GM18909 (cell line): ENCODE measurements at regions not wholly inside any gene's neighbourhood (a gene's known extent, or its start where the extent isn't known, plus 50 kb on each side); places are given as distances from the start of the nearest gene placed in this dataset.

Source experiments
- ATAC-seq: cut with Tn5 transposase; IDR thresholded peaks from one replicate; pipeline ENCODE4 v1.9.1; 2021; ENCODE audit warnings: mild to moderate bottlenecking; ENCODE audit not compliant: unreplicated experiment, poor library complexity

- ATAC-seq: no peak
These were observed 182.5 kb downstream of the TMX3 start for GRCh38 chr18:68532328-68532885.

GRCh38 chr18:68525091-68525490, 189.8 kb downstream of the TMX3 start:
- ATAC-seq: no peak

GRCh38 chr18:68520406-68521075, 194.4 kb downstream of the TMX3 start:
- ATAC-seq: no peak

- no peak for ATAC-seq
These were observed 195.6 kb downstream of the TMX3 start for GRCh38 chr18:68519336-68519735.

GRCh38 chr18:68509902-68510301, 205.0 kb downstream of the TMX3 start:
- ATAC-seq: no peak

- ATAC-seq: no peak
These were observed 207.1 kb downstream of the TMX3 start for GRCh38 chr18:68507781-68508180.

- no peak for ATAC-seq
These were observed 209.7 kb downstream of the TMX3 start for GRCh38 chr18:68505178-68505574.

- ATAC-seq: no peak
These were observed 210.3 kb downstream of the TMX3 start for GRCh38 chr18:68504441-68505177.

GRCh38 chr18:68500556-68500955, 214.4 kb downstream of the TMX3 start:
- ATAC-seq: no peak

- no peak for ATAC-seq
These were observed 215.8 kb downstream of the TMX3 start for GRCh38 chr18:68499141-68499540.

GRCh38 chr18:68498636-68499035, 216.3 kb downstream of the TMX3 start:
- no peak for ATAC-seq

GRCh38 chr18:68498185-68498584, 216.7 kb downstream of the TMX3 start:
- ATAC-seq: no peak

- ATAC-seq: no peak
These were observed 219.9 kb downstream of the TMX3 start for GRCh38 chr18:68494802-68495581.

GRCh38 chr18:68489013-68489792, 225.7 kb downstream of the TMX3 start:
- no peak for ATAC-seq

GRCh38 chr18:68484241-68484640, 230.7 kb downstream of the TMX3 start:
- ATAC-seq: no peak

- no peak for ATAC-seq
These were observed 232.1 kb downstream of the TMX3 start for GRCh38 chr18:68482815-68483214.

GRCh38 chr18:68480196-68480595, 234.7 kb downstream of the TMX3 start:
- ATAC-seq: no peak

GRCh38 chr18:68478246-68478645, 236.7 kb downstream of the TMX3 start:
- no peak for ATAC-seq

- no peak for ATAC-seq
These were observed 239.0 kb downstream of the TMX3 start for GRCh38 chr18:68475883-68476282.

- no peak for ATAC-seq
These were observed 242.1 kb downstream of the TMX3 start for GRCh38 chr18:68472701-68473295.
